HUES64 (cell line): ENCODE measurements at regions not wholly inside any gene's neighbourhood (a gene's known extent, or its start where the extent isn't known, plus 50 kb on each side); places are given as distances from the start of the nearest gene placed in this dataset.

ENCODE experiments used
- H3K27ac ChIP-seq: 2 replicates; pipeline ENCODE4 v1.7.0; 2013; ENCODE audit warnings: low read depth, low read length, inconsistent platforms
- H3K27me3 ChIP-seq: 2 replicates; pipeline ENCODE4 v1.6.1; 2013; ENCODE audit warnings: mild to moderate bottlenecking, low read length; ENCODE audit not compliant: insufficient read depth
- H3K36me3 ChIP-seq: 2 replicates; pipeline ENCODE4 v1.6.1; 2013; ENCODE audit warnings: mild to moderate bottlenecking, low read length; ENCODE audit not compliant: insufficient read depth
- H3K4me1 ChIP-seq: 2 replicates; pipeline ENCODE4 v1.6.1; 2013; ENCODE audit warnings: mild to moderate bottlenecking, low read length, moderate library complexity; ENCODE audit not compliant: insufficient read depth
- H3K4me3 ChIP-seq: 2 replicates; pipeline ENCODE4 v1.5.1; 2013; ENCODE audit warnings: mild to moderate bottlenecking, low read length, moderate library complexity
- H3K9ac ChIP-seq: 2 replicates; pipeline ENCODE4 v1.6.1; 2013; ENCODE audit warnings: mild to moderate bottlenecking, low read depth, low read length
- H3K9me3 ChIP-seq: 2 replicates; pipeline ENCODE4 v1.6.1; 2013; ENCODE audit warnings: low read depth, low read length; ENCODE audit not compliant: insufficient read depth
- WGBS: fragments of 150-250, 120-280 bp; methylation state at CpG from one replicate; pipeline ENCODE4 v1.1.7; 2013; ENCODE audit warnings: missing lambda C conversion rate; 5-methylcytosine and 5-hydroxymethylcytosine counted together

GRCh38 chr13:44129418-44129817 lies 244.2 kb upstream of the SERP2 start:
- H3K9ac ChIP-seq, result no peak overlapping the region
- H3K4me3 ChIP-seq, result no peak overlapping the region
- H3K9me3 ChIP-seq, result peaks cover under 1% of the 10 kb centered on the region; the same call in 1 of the 2 replicates
- H3K36me3 ChIP-seq, result no peaks in the 10 kb centered on the region
- WGBS, result 87% methylated on average over 2 of the region's 2 CpGs
- no peaks in the 10 kb centered on the region for H3K27me3 ChIP-seq
- no peak overlapping the region for H3K27ac ChIP-seq
- H3K4me1 ChIP-seq, result no peaks in the 10 kb centered on the region

- H3K36me3 ChIP-seq, result no peaks in the 10 kb centered on the region
- no peaks in the 10 kb centered on the region for H3K9me3 ChIP-seq
- H3K4me1 ChIP-seq, result no peaks in the 10 kb centered on the region
- H3K27ac ChIP-seq, result no peak overlapping the region
- H3K9ac ChIP-seq, result no peak overlapping the region
- H3K4me3 ChIP-seq, result no peak overlapping the region
- WGBS, result 94% methylated on average over 5 of the region's 5 CpGs
- H3K27me3 ChIP-seq, result no peaks in the 10 kb centered on the region
Observed at GRCh38 chr13:44131069-44131614, 242.5 kb upstream of the SERP2 start.

- WGBS, result 89% methylated on average over 6 of the region's 6 CpGs
- Histone ChIP-seq H3K36me3 (no peaks in the 10 kb centered on the region), H3K9me3 (no peaks in the 10 kb centered on the region), H3K27ac (no peak overlapping the region), H3K4me3 (no peak overlapping the region), H3K9ac (no peak overlapping the region), H3K27me3 (no peaks in the 10 kb centered on the region), H3K4me1 (no peaks in the 10 kb centered on the region)
Observed at GRCh38 chr13:44132710-44133109, 240.9 kb upstream of the SERP2 start.

GRCh38 chr13:44133626-44134025 lies 240.0 kb upstream of the SERP2 start:
- Histone ChIP-seq H3K4me1 (no peaks in the 10 kb centered on the region), H3K36me3 (no peaks in the 10 kb centered on the region), H3K27me3 (no peaks in the 10 kb centered on the region), H3K4me3 (no peak overlapping the region), H3K9me3 (no peaks in the 10 kb centered on the region), H3K27ac (no peak overlapping the region), H3K9ac (no peak overlapping the region)
- 94% methylated on average over 3 of the region's 3 CpGs for WGBS

- Histone ChIP-seq H3K9me3 (no peaks in the 10 kb centered on the region), H3K4me3 (no peak overlapping the region), H3K9ac (no peak overlapping the region), H3K36me3 (no peaks in the 10 kb centered on the region), H3K4me1 (peaks cover 11% of the 10 kb centered on the region), H3K27ac (no peak overlapping the region), H3K27me3 (no peaks in the 10 kb centered on the region)
- 92% methylated on average over 1 of the region's 1 CpG for WGBS
Observed at GRCh38 chr13:44135566-44135965, 238.1 kb upstream of the SERP2 start.

- Histone ChIP-seq H3K27ac (no peak overlapping the region), H3K9me3 (no peaks in the 10 kb centered on the region), H3K36me3 (no peaks in the 10 kb centered on the region), H3K4me1 (peaks cover 20% of the 10 kb centered on the region), H3K4me3 (no peak overlapping the region), H3K9ac (no peak overlapping the region), H3K27me3 (no peaks in the 10 kb centered on the region)
- 78% methylated on average over 4 of the region's 5 CpGs for WGBS
Observed at GRCh38 chr13:44136696-44137268, 236.8 kb upstream of the SERP2 start.

GRCh38 chr13:44137466-44137865 lies 236.2 kb upstream of the SERP2 start:
- Histone ChIP-seq H3K36me3 (no peaks in the 10 kb centered on the region), H3K27ac (no peak overlapping the region), H3K9me3 (no peaks in the 10 kb centered on the region), H3K9ac (no peak overlapping the region), H3K27me3 (no peaks in the 10 kb centered on the region), H3K4me1 (peaks cover 20% of the 10 kb centered on the region), H3K4me3 (no peak overlapping the region)
- WGBS, result 100% methylated on average over 1 of the region's 1 CpG

- Histone ChIP-seq H3K4me3 (no peak overlapping the region), H3K27me3 (no peaks in the 10 kb centered on the region), H3K9me3 (no peaks in the 10 kb centered on the region), H3K4me1 (peaks cover 20% of the 10 kb centered on the region), H3K36me3 (no peaks in the 10 kb centered on the region), H3K27ac (no peak overlapping the region), H3K9ac (no peak overlapping the region)
- whole genome bisulfite sequencing, result 45% methylated on average over 7 of the region's 7 CpGs
Observed at GRCh38 chr13:44140146-44140545, 233.5 kb upstream of the SERP2 start.

- Histone ChIP-seq H3K27me3 (no peaks in the 10 kb centered on the region), H3K9me3 (no peaks in the 10 kb centered on the region), H3K36me3 (no peaks in the 10 kb centered on the region), H3K4me3 (peak overlapping the region; percentile 58), H3K9ac (peak overlapping the region; percentile 79), H3K4me1 (peaks cover 20% of the 10 kb centered on the region), H3K27ac (peak overlapping the region; percentile 88)
- 46% methylated on average over 13 of the region's 13 CpGs for WGBS
Observed at GRCh38 chr13:44140888-44141724, 232.5 kb upstream of the SERP2 start.

GRCh38 chr13:44141725-44142539 lies 231.7 kb upstream of the SERP2 start:
- Histone ChIP-seq H3K4me3 (peak overlapping the region; percentile 78), H3K36me3 (no peaks in the 10 kb centered on the region), H3K27me3 (no peaks in the 10 kb centered on the region), H3K9ac (peak overlapping the region; percentile 86), H3K27ac (peak overlapping the region; percentile 88), H3K9me3 (no peaks in the 10 kb centered on the region), H3K4me1 (peaks cover 20% of the 10 kb centered on the region)
- 1% methylated on average over 80 of the region's 84 CpGs for WGBS

GRCh38 chr13:44142540-44142867 lies 231.1 kb upstream of the SERP2 start:
- H3K4me1 ChIP-seq, result peaks cover 20% of the 10 kb centered on the region
- peak overlapping the region; percentile 86 for H3K9ac ChIP-seq

More at GRCh38 chr13:44142540-44142867, 231.1 kb upstream of the SERP2 start:
- Histone ChIP-seq H3K36me3 (no peaks in the 10 kb centered on the region), H3K27ac (peak overlapping the region; percentile 3; the same call in 1 of the 2 replicates), H3K4me3 (peak overlapping the region; percentile 78), H3K9me3 (no peaks in the 10 kb centered on the region), H3K27me3 (no peaks in the 10 kb centered on the region)
- WGBS, result 7% methylated on average over 7 of the region's 7 CpGs
